Kidney tubule cell (primary cell): ENCODE measurements at regions not wholly inside any gene's neighbourhood (a gene's known extent, or its start where the extent isn't known, plus 50 kb on each side); places are given as distances from the start of the nearest gene placed in this dataset.

ENCODE experiments used
- DNase-seq: peaks from one replicate; pipeline ENCODE4 v3.0.0-alpha.2; 2018; ENCODE audit warnings: low spot score

- DNase-seq, result no peak
Observed at GRCh38 chr7:113968713-113969112, 49.9 kb upstream of the PPP1R3A start.
